ENCODE measurements at regions not wholly inside any gene's neighbourhood (a gene's known extent, or its start where the extent isn't known, plus 50 kb on each side); places are given as distances from the start of the nearest gene placed in this dataset.

GRCh38 chr9:107881626-107882300, 392.2 kb upstream of the KLF4 start:
- Histone ChIP-seq H3K36me3 (no peaks in the 10 kb centered on the region), H3K4me3 (no peak overlapping the region), H3K27me3 (no peaks in the 10 kb centered on the region), H3K9me3 (0 out of 2 replicates have a peak, but pooled peaks cover 3% of the 10 kb centered on the region)
- DNase-seq, result peak; percentile 58

GRCh38 chr9:107878462-107878861, 388.9 kb upstream of the KLF4 start:
- H3K9me3 ChIP-seq, result 0 out of 2 replicates have a peak, but pooled peaks cover 3% of the 10 kb centered on the region
- no peaks in the 10 kb centered on the region for H3K36me3 ChIP-seq
- no peak overlapping the region for H3K4me3 ChIP-seq
- no peaks in the 10 kb centered on the region for H3K27me3 ChIP-seq
- no peak for DNase-seq

GRCh38 chr9:107875571-107875980, 386.0 kb upstream of the KLF4 start:
- Histone ChIP-seq H3K4me3 (no peak overlapping the region), H3K36me3 (no peaks in the 10 kb centered on the region), H3K9me3 (no peaks in the 10 kb centered on the region), H3K27me3 (no peaks in the 10 kb centered on the region)
- DNase-seq, result peak; percentile 89

GRCh38 chr9:107874591-107875369, 385.2 kb upstream of the KLF4 start:
- no peak for DNase-seq
- H3K4me3 ChIP-seq, result no peak overlapping the region
- H3K27me3 ChIP-seq, result no peaks in the 10 kb centered on the region
- no peaks in the 10 kb centered on the region for H3K36me3 ChIP-seq
- H3K9me3 ChIP-seq, result no peaks in the 10 kb centered on the region

GRCh38 chr9:107874137-107874536, 384.6 kb upstream of the KLF4 start:
- no peaks in the 10 kb centered on the region for H3K9me3 ChIP-seq
- H3K36me3 ChIP-seq, result no peaks in the 10 kb centered on the region
- DNase-seq, result no peak
- H3K27me3 ChIP-seq, result no peaks in the 10 kb centered on the region
- no peak overlapping the region for H3K4me3 ChIP-seq

GRCh38 chr9:107872457-107873192, 383.1 kb upstream of the KLF4 start:
- DNase-seq, result no peak
- H3K4me3 ChIP-seq, result no peak overlapping the region
- no peaks in the 10 kb centered on the region for H3K36me3 ChIP-seq
- no peaks in the 10 kb centered on the region for H3K27me3 ChIP-seq
- no peaks in the 10 kb centered on the region for H3K9me3 ChIP-seq

- Histone ChIP-seq H3K27me3 (no peaks in the 10 kb centered on the region), H3K36me3 (no peaks in the 10 kb centered on the region), H3K4me3 (no peak overlapping the region), H3K9me3 (no peaks in the 10 kb centered on the region)
- no peak for DNase-seq
Measured at GRCh38 chr9:107870927-107871680, 381.5 kb upstream of the KLF4 start.

GRCh38 chr9:107870221-107870620, 380.7 kb upstream of the KLF4 start:
- Histone ChIP-seq H3K36me3 (no peaks in the 10 kb centered on the region), H3K9me3 (no peaks in the 10 kb centered on the region)
- DNase-seq, result no peak

GRCh38 chr9:107869111-107869510, 379.5 kb upstream of the KLF4 start:
- DNase-seq, result no peak
- no peaks in the 10 kb centered on the region for H3K36me3 ChIP-seq
- no peak overlapping the region for H3K4me3 ChIP-seq
- no peaks in the 10 kb centered on the region for H3K9me3 ChIP-seq
- H3K27me3 ChIP-seq, result no peaks in the 10 kb centered on the region

More at GRCh38 chr9:107870221-107870620, 380.7 kb upstream of the KLF4 start:
- H3K4me3 ChIP-seq, result no peak overlapping the region
- no peaks in the 10 kb centered on the region for H3K27me3 ChIP-seq

- Histone ChIP-seq H3K27me3 (no peaks in the 10 kb centered on the region), H3K36me3 (no peaks in the 10 kb centered on the region), H3K9me3 (no peaks in the 10 kb centered on the region), H3K4me3 (no peak overlapping the region)
- DNase-seq, result no peak
Measured at GRCh38 chr9:107868186-107868585, 378.6 kb upstream of the KLF4 start.

- H3K36me3 ChIP-seq, result no peaks in the 10 kb centered on the region
- H3K9me3 ChIP-seq, result no peaks in the 10 kb centered on the region
- no peak overlapping the region for H3K4me3 ChIP-seq
- H3K27me3 ChIP-seq, result no peaks in the 10 kb centered on the region
- DNase-seq, result no peak
Measured at GRCh38 chr9:107867738-107868137, 378.2 kb upstream of the KLF4 start.

- Histone ChIP-seq H3K36me3 (no peaks in the 10 kb centered on the region), H3K9me3 (no peaks in the 10 kb centered on the region), H3K27me3 (no peaks in the 10 kb centered on the region), H3K4me3 (no peak overlapping the region)
- no peak for DNase-seq
Measured at GRCh38 chr9:107866711-107867311, 377.2 kb upstream of the KLF4 start.

GRCh38 chr9:107863396-107863795, 373.8 kb upstream of the KLF4 start:
- DNase-seq, result no peak
- Histone ChIP-seq H3K4me3 (no peak overlapping the region), H3K36me3 (no peaks in the 10 kb centered on the region), H3K9me3 (no peaks in the 10 kb centered on the region), H3K27me3 (no peaks in the 10 kb centered on the region)

GRCh38 chr9:107862881-107863280, 373.3 kb upstream of the KLF4 start:
- Histone ChIP-seq H3K27me3 (no peaks in the 10 kb centered on the region), H3K9me3 (no peaks in the 10 kb centered on the region), H3K4me3 (no peak overlapping the region), H3K36me3 (no peaks in the 10 kb centered on the region)
- no peak for DNase-seq

GRCh38 chr9:107862323-107862722, 372.8 kb upstream of the KLF4 start:
- DNase-seq, result no peak
- no peaks in the 10 kb centered on the region for H3K36me3 ChIP-seq

GRCh38 chr9:107861075-107861474, 371.5 kb upstream of the KLF4 start:
- no peaks in the 10 kb centered on the region for H3K36me3 ChIP-seq
- H3K4me3 ChIP-seq, result no peak overlapping the region
- no peaks in the 10 kb centered on the region for H3K27me3 ChIP-seq
- no peak for DNase-seq
- H3K9me3 ChIP-seq, result no peaks in the 10 kb centered on the region

More at GRCh38 chr9:107862323-107862722, 372.8 kb upstream of the KLF4 start:
- H3K4me3 ChIP-seq, result no peak overlapping the region
- H3K9me3 ChIP-seq, result no peaks in the 10 kb centered on the region
- no peaks in the 10 kb centered on the region for H3K27me3 ChIP-seq
